HG02943 (cell line): ENCODE measurements at regions not wholly inside any gene's neighbourhood (a gene's known extent, or its start where the extent isn't known, plus 50 kb on each side); places are given as distances from the start of the nearest gene placed in this dataset.

Source experiments
- ATAC-seq: cut with Tn5 transposase; IDR thresholded peaks from one replicate; pipeline ENCODE4 v1.9.1; 2021; ENCODE audit warnings: mild to moderate bottlenecking, low read depth, moderate library complexity; ENCODE audit not compliant: unreplicated experiment

DNA sequence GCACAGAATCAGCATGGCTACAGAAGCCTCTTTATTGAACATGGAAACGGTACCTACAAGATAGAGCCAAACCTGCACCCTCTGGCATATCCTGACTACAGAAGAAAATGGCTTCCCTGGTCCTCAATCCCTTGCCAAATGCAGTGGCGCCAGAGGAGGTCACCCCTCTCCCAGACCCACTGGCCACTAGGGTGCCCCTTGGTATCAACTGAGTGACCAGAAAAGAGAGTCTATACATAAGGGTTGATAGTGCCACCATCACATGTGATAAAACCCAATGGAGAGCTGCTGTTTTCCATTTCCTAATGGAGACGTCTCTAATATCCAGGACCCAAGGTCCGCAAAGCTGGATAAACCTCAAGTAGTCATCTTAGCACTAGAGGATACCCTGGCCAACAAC is 52.7 kb upstream of the ALK start:
- ATAC-seq: no peak

DNA sequence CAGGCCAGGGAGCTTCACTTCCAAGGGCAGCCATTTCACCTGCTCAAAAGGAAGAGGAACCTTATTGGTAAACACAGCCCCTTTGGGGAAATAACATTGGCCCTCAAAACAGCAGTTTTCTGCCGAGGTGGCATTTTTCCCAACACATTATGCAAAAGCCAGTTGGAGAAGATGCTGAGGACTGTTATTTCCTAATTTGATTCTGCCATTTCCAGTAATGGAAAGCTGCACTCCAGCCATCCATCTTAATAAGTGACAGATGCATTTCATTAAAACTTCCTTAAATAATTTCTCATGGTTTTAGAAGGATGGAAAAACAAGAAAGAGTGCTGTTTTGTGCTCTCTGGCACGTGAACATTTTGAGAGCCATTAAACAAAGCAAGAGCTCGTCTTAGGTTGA is 55.9 kb upstream of the ALK start:
- no peak for ATAC-seq

DNA sequence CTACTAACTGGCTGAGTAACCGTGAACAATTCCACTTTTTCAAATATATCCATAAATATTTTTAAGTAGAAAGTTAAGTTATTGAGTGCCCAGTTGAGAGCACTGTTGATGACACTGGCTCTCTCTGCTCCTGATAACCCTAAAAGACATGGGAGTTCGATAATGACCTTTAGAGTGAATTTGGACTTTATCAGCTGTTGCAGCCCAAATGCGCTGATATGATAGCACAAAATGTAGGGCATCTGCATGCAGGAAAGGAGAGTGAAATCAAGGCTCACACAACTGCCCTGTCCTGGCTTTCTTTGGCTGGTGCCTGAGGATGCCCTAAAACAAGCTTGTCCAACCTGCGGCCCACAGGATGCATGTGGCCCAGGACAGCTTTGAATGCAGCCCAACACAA is 60.0 kb upstream of the ALK start:
- ATAC-seq: no peak

DNA sequence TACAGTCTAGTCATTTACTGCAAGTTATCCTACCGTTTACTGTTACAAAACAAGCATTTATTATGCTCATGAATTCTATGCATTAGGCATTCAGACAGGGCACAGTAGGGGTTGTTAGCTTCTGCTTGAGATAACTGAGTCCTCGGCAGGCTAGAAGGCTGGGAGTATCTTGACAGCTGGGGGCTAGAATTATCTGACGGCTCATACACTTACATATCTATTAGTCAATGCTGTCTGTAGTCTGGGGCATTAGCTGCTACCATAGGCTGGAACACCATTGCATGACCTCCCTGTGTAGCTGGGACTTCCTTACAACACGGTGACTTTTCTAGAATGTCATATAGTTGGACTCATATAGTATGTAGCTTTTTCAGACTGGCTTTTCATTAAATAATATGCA is 61.9 kb upstream of the ALK start:
- ATAC-seq: no peak

DNA sequence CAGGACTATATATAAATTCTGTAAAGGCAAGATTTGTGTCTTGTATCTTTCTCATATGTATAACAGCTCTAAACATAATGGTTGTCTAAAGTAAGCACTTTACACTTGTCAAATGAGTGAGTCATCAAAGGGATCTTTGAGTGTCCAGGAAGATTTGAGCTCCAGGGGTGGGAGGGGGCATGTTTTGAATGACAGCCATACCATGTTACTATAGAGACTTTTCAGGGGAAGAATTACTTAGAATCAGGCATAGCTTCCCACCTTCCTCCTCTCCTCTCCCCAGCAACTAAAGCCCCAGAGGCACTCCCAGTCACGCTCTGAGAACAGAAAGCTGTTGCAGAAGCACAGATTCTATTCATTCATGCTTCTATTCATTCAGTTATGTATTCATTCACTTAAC is 65.8 kb upstream of the ALK start:
- no peak for ATAC-seq

DNA sequence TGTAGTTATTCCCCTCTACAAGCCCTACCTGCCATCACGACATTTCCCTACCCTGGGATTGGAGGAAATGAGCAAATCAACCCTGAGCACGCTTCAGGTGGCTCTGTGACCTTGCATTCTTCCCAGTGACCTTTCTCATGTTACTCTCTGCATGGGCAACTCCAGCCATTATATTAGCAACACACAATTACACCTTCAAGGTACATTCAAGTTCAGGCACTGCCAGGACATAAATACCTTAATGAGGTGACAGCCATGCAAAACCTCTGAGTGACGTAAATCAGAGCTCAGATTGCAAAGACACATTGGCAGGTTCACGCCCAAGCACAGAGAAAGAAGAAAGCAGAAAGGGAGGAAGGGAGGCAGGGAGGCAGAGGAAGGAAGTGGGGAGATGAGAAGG is 68.7 kb upstream of the ALK start:
- no peak for ATAC-seq

DNA sequence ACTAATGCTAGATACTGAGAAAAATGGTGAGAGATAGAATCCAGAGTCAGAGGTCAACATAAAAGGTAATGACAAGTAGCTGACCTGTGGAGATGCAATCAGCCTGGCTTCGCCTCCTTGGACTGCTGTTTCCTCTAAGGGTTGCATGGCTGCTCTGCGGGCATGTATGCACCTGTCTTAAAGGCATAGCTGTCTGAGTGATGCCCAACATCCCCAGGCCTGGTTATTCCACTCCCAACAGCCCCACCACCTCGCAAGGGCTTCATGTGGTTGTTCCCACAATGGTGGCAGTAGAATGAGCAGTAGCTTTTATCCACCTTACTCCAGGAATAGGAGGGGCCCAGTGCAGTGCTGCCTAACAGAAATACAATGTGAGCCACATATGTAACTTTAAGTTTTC is 69.7 kb upstream of the ALK start:
- no peak for ATAC-seq

DNA sequence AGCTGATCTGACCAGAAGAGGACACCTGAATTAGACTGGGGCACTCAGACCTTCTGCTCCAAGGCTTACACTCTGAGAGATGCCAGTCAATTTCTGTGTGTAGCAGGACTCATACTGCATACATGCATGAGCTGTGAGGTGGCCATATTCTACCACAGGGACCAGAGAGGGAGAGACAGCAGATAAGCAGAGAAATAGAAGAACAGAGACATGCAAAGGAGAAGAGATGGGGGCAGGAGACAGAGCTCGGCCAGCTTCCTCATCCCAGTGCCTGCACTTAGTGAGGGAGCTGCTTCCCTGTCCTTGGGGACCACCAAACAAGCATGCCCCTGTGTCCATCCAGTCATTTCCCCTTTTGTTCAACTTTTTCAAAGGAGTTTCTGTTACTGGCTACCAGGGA is 73.9 kb upstream of the ALK start:
- ATAC-seq: no peak

DNA sequence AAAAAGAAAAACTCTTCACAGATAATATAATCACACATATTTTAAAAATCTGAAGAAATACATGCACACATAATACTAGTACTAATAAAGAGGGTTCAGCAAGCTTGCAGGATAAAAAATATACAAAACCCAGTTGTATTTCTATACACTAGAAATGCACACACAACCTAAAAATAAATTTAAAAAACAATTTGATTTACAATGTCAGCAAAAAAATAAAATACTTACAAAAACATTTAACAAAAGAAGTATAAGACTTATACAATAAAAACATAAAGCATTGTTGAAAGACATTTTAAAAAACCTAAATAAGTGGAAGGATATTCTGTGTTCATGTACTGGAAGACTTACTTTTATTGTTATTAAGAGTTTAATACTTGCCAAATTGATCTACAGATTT is 81.7 kb upstream of the ALK start:
- no peak for ATAC-seq

DNA sequence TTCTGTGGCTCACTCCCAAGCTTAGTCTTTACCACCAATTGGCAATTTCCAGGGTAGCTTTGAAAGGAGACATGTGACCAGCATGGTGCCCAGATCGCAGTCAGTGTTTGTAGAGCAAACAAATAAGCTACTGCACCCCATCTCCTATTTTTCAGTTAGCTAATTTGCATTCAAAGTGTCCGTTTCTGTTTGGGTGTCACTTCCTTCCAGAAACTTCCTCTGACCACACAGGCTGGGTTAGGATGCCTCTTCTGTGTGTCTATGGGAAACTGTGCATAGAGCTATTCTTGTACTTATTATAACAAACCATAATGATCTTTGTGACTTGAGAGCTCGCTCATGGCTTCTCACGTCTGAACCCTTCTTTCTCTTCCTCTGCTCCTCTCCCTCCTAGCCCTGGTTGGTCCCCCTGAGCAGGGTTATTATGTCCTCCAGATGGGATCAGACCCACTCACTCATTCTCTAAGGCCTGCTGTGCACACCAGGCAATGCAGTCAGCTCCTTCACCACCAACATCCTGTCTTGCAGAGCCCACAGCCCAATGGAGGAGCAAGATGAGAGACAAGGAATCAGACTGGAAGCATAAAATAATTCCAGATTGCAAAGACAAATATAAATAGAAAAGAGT is 101.2 kb upstream of the ALK start:
- ATAC-seq: peak; percentile 75

DNA sequence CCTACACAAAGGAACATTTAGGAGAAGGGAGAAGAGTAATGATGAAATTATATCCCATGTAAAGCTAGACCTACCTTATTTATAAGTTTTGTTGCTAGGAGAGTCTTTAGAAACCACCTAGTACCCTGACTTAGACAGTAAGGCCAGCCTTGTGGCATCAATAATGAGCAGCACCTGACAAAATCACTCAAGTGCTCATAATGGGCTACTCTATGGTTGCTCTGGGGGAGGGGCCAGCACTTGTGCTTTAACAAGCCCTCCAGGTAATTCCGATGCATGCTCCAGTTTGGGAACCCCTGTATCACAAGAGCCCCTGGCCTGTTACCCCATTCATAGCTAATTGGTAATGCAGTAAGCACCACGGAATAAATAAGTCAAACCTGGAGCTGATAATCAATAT is 102.9 kb upstream of the ALK start:
- no peak for ATAC-seq

DNA sequence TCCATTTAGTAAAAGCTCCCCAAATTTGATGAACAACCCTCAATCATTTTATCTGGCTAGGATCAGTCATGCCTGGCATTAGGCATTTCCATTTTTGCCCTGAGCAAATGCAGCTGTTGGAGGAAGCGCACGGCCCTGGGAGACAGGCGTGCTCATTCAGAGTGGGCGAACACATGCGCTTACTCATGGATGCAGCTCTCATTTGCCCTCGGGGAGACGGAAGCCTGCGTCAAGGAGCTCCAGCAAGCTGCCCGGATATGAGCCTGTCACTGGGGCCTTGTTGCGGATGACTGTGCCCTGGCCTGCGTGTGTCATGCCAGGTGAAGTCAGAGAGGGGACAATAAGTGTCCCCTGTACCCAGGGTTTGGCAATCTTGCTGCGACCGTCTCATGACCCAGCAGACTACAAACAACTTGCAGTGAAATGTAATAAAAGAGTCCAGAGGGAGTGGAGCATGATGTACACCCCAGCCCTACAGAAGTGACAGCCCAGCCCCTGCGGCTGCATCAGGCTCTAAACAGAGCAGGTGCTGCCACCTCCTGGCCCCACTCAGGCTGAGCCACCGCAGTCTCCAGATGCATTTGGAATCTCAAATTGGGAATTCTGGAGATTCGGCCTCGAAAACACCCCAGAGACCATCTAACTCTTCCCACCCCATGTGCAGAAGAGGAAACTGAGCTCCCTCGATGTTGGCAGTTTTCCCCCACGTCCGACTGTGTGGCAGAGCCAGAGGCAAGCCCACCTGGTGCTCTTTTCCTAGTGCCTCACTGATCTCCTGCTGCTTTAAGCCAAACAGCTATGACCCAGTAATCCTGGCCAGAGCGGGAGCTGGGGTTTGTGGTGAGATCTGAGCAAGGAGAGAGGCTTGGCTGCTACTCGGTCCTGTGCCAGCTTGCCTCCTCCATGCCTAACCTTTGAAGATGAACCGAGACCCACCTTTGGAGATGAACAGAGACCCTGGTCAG is 105.0 kb upstream of the ALK start:
- ATAC-seq: no peak

DNA sequence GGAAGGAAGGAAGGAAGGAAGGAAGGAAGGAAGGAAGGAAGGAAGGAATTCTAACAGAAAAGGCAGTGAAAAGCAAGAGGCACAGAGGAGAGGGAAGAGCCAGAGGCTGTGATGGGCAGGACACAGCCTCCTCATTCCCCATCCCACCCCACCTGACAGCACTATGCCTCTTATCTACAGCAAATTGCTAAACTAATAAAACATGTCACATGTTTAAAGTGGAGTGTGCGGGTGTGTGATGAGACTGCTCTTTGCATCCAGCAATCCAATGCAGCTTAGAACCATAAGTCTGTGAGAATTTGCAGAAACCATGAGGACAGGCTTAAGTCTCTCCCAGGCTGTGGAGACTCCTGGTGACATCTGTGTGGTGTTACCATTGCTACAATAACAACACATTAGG is 108.4 kb upstream of the ALK start:
- ATAC-seq: no peak

DNA sequence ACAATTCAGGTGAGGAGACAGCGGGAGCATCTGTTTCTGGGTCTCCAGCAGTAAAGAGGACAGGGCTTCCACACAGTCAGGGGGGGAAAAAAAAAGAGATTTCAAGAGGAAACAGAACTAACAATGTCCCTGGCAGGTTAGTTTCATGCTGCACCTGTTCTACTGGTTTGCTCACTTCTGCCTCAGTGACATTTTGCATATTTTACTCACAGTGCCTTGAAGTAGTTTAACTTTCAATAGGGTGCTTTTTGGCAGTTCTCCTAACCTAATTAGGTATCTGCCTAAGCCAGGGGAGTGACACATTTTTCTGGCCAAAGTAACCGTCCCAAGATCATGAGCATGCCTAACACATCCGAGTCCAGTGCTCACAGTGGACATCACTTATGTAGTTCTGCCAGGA is 109.0 kb upstream of the ALK start:
- no peak for ATAC-seq

DNA sequence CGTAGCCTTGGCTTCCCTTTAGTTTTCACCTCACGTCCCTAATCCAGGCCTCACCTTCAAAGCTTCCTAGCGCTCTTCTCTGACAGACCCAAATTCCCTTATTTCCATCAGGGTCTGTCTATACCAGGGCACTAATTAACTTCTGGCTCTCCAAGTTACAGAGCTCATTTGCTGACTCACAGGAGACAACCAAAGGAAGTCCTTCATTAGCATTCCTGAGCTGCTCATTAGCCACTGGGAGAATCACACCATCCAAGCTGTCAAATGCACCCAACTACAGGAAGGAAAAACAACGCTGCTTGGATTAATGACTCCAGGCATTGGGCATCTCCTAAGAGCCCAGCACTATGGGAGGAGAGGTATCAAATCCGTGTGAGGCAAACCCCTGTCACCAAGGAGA is 109.8 kb upstream of the ALK start:
- ATAC-seq: no peak

DNA sequence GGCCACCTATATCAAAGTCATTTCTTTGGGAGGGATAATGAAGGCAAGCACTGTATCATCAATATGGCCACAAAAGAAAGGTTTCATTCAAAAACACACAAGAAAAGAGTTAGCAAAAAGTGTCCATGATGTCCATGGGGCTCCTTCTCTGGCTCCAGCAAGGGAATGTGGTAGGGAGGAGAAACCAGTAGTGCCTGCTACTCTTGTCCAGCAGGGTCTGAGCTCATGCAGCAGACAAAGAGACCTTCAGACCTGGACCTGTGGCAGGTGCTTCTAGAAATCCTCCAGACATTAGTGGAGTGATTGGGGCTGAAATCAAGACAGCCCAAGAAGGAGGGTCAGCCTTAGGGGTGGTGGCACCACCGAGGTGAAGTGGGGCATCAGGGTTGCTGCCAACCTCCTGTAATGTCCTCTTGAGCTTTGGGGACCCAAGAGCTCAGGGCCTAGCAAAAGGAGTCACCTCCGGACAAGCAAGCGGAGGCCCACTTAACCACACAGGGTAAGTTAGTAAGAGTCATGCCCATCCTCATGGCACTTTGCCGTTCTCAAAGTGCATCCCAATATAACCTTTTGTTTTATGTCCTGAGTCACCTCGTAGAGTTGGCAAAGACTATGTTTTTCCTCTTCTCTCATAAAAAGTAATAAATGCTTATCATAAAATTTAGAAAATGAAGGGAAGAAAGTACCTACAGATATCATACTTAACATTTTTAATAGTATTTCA is 112.6 kb upstream of the YPEL5 start:
- no peak for ATAC-seq

DNA sequence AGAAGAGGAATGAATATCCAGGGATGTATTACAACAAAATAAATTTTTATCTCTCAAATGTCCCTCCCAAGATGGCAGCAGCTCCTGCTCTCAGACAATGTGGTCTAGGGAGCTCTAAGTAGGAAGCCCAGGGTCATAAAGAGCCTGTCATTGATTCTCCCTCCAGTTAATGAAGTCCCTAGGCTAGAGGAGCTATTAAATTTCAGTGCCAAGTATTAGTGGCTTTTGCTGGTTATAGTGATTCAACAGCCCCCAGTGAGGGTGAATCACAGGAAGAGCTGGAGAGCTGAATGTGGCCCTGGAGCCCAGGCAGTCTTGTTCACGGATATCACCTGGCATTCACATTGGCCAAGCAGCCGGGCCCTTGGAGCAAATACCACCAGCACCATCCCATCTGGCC is 109.8 kb upstream of the YPEL5 start:
- no peak for ATAC-seq

DNA sequence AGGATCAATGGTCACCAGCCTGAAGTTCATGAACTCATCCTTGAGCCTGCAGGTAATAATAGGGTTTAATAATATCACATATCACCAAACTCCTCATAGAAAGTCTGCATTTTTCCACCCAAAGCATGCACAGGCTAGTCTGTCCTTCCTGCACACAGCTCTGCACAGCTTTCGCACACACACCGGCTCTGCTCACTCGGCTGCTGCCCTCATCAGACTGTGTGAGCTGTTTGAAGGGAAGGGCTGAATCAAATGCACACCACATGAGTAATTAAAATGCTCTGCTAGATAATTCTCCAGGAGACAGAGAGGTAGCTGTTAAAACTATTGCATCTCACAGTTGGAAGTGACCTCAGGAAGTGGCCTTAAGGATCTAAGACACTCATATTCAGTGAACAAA is 108.4 kb upstream of the YPEL5 start:
- no peak for ATAC-seq

DNA sequence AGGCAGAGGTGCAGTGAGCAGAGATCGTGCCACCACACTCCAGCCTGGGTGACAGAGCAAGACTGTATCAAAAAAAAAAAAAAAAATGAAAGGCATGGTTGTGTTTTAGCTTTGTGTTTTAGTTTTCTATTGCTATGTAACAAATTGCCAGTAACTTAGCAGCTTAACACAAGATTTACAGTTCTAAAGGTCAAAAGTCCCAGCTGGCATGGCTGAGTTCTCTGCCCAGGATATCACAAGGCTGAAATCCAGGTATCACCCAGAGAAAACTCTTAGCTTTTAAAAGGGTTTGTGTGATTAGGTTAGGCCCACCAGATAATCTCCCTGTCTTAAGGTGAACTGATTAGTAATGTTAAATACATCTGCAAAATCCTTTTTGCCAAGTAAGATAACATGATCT is 107.7 kb upstream of the YPEL5 start:
- ATAC-seq: no peak

DNA sequence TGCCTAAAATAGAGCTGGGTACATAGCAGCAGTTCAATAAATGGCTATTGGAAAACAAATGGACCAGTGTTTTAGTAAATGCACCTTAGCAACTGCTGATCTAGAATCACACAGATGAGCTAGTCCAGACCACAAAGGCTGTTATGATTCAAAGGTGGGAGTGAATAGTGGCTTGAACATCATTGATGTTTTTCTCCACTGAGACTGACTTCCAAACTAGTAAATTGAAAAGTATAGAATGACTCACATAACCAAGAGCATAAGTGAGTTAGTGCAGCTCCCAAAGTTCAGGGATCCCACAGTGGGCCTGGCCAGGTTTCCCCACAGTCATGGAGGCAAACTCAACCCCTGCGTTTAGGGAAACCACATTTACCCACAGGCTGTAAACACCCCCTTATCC is 106.7 kb upstream of the YPEL5 start:
- no peak for ATAC-seq

DNA sequence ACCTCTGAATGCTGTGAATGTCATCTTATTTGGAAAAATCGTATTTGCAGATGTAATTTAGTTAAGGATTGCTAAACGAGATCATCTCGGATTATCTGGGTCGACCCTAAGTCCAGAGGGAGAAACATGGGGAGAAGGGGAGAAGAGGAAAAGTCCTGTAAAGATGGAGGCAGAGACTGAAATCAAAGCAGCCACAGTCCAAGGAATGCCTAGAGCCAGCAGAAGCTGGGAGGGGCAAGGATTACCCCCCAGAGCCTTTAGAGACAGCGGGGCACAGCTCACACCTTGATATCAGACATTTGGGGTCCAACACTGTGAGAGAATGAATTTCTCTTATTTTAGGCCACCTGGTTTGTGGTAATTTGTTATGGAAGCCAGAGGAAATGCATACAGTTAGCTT is 104.9 kb upstream of the YPEL5 start:
- ATAC-seq: no peak

DNA sequence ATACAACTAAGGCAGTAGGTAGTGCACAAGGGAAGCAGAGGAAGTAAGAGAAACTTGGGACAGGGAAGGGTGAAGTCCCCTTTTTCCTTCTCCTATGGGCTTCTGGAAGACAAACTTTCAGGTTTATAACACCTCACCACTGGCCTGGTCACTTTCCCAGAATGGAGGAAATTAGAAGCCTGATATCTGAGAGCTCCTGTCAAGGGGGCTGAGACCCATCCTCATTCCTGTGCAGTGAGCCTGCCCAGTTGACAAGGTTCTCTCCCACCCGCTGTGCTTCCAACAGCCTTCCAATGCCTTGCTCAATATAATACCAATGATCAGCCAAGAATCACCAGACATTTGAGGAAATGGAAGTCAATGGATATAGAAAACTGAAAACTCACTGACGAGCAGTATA is 100.4 kb upstream of the YPEL5 start:
- no peak for ATAC-seq
